ENCODE measurements at regions not wholly inside any gene's neighbourhood (a gene's known extent, or its start where the extent isn't known, plus 50 kb on each side); places are given as distances from the start of the nearest gene placed in this dataset.

- Histone ChIP-seq H3K4me2 (ENCODE audit: low read length) (no peak overlapping the region), H3K79me2 (ENCODE audit: control insufficient read depth, low read length) (no peaks in the 10 kb centered on the region), H3F3A (ENCODE audit: control insufficient read depth, insufficient read depth) (no peaks in the 10 kb centered on the region), H3K9me3 (ENCODE audit: control insufficient read depth, insufficient read depth, low read length) (no peaks in the 10 kb centered on the region), H3K9me2 (replicated peaks; ENCODE audit: control insufficient read depth, low read length) (no peaks in the 10 kb centered on the region), H3K4me1 (ENCODE audit: control insufficient read depth, low read length) (no peaks in the 10 kb centered on the region), H4K20me1 (ENCODE audit: control insufficient read depth, insufficient read depth, low read depth, low read length) (no peaks in the 10 kb centered on the region), H3K4me3 (ENCODE audit: low read length) (no peak overlapping the region), H3K27me3 (ENCODE audit: control insufficient read depth, low read length) (no peaks in the 10 kb centered on the region), H3K36me3 (ENCODE audit: control insufficient read depth, low read length) (no peaks in the 10 kb centered on the region), H3K27ac (ENCODE audit: low read depth, low read length) (no peak overlapping the region)
- TF ChIP-seq CTCF (IDR thresholded peaks at IDR 0.05; ENCODE audit: low read depth, low read length, poor library complexity, severe bottlenecking) (no peak), EZH2phosphoT487 (IDR thresholded peaks at IDR 0.05; ENCODE audit: borderline replicate concordance, low read length) (no peak)
Measured at GRCh38 chr11:91231226-91231625, 993.4 kb upstream of the FAT3 start.

GRCh38 chr11:91230647-91231046 lies 994.0 kb upstream of the FAT3 start:
- no peak overlapping the region for H3K4me2 ChIP-seq (ENCODE audit: low read length)
- TF ChIP-seq EZH2phosphoT487 (IDR thresholded peaks at IDR 0.05; ENCODE audit: borderline replicate concordance, low read length) (no peak), CTCF (IDR thresholded peaks at IDR 0.05; ENCODE audit: low read depth, low read length, poor library complexity, severe bottlenecking) (no peak)
- H3K36me3 ChIP-seq (ENCODE audit: control insufficient read depth, low read length): no peaks in the 10 kb centered on the region
- no peak overlapping the region for H3K4me3 ChIP-seq (ENCODE audit: low read length)
- H3K79me2 ChIP-seq (ENCODE audit: control insufficient read depth, low read length): no peaks in the 10 kb centered on the region
- no peaks in the 10 kb centered on the region for H3K9me2 ChIP-seq (replicated peaks; ENCODE audit: control insufficient read depth, low read length)
- no peaks in the 10 kb centered on the region for H3F3A ChIP-seq (ENCODE audit: control insufficient read depth, insufficient read depth)
- H3K4me1 ChIP-seq (ENCODE audit: control insufficient read depth, low read length): no peaks in the 10 kb centered on the region
- H3K27ac ChIP-seq (ENCODE audit: low read depth, low read length): no peak overlapping the region
- no peaks in the 10 kb centered on the region for H3K27me3 ChIP-seq (ENCODE audit: control insufficient read depth, low read length)
- H4K20me1 ChIP-seq (ENCODE audit: control insufficient read depth, insufficient read depth, low read depth, low read length): no peaks in the 10 kb centered on the region
- H3K9me3 ChIP-seq (ENCODE audit: control insufficient read depth, insufficient read depth, low read length): no peaks in the 10 kb centered on the region

GRCh38 chr11:91222830-91223229 lies 1000.0 kb upstream of the CHORDC1 start:
- Histone ChIP-seq H3K9me3 (ENCODE audit: control insufficient read depth, insufficient read depth, low read length) (no peaks in the 10 kb centered on the region), H3K4me3 (ENCODE audit: low read length) (no peak overlapping the region), H3K4me2 (ENCODE audit: low read length) (no peak overlapping the region), H3K4me1 (ENCODE audit: control insufficient read depth, low read length) (no peaks in the 10 kb centered on the region), H4K20me1 (ENCODE audit: control insufficient read depth, insufficient read depth, low read depth, low read length) (no peaks in the 10 kb centered on the region), H3F3A (ENCODE audit: control insufficient read depth, insufficient read depth) (no peaks in the 10 kb centered on the region), H3K9me2 (replicated peaks; ENCODE audit: control insufficient read depth, low read length) (no peaks in the 10 kb centered on the region), H3K27me3 (ENCODE audit: control insufficient read depth, low read length) (no peaks in the 10 kb centered on the region), H3K27ac (ENCODE audit: low read depth, low read length) (no peak overlapping the region), H3K36me3 (ENCODE audit: control insufficient read depth, low read length) (no peaks in the 10 kb centered on the region), H3K79me2 (ENCODE audit: control insufficient read depth, low read length) (no peaks in the 10 kb centered on the region)
- no peak for TF ChIP-seq EZH2phosphoT487 (IDR thresholded peaks at IDR 0.05; ENCODE audit: borderline replicate concordance, low read length)
- TF ChIP-seq CTCF (IDR thresholded peaks at IDR 0.05; ENCODE audit: low read depth, low read length, poor library complexity, severe bottlenecking): no peak

Data from DOHH2 (cell line).